GM19463 (cell line): ENCODE measurements at regions not wholly inside any gene's neighbourhood (a gene's known extent, or its start where the extent isn't known, plus 50 kb on each side); places are given as distances from the start of the nearest gene placed in this dataset.
"Not testable (repeated sequence)": the region's sequence is repeated elsewhere in the genome, so short reads cannot be mapped to it uniquely, and the experiment has no call there.

Experiments
- ATAC-seq: cut with Tn5 transposase; IDR thresholded peaks from one replicate; pipeline ENCODE4 v1.9.1; 2021; ENCODE audit warnings: mild to moderate bottlenecking, moderate library complexity; ENCODE audit not compliant: unreplicated experiment

DNA sequence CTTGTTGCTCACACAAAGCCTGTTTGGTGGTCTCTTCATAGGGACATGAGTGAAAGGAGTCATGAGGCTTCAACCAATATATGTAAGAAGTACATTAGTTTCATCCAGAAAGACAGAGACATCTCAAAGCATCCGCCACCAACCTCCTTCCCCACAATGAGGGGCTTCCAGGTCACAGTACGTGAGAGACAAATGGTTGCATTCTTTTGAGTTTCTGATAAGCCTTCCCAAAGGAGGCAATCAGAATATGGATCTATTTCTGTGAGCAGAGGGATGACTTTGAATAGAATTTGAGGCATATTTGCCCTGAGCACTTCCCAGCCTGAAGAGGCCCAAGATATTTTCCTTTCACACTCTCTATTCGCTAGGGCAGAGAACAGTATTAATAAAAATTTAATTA is 931.1 kb downstream of the FAM181B start:
- no peak for ATAC-seq

- no peak for ATAC-seq
Observed at GRCh38 chr11:81792416-81792815, 941.2 kb downstream of the FAM181B start.

GRCh38 chr11:81787584-81788049 is 946.0 kb downstream of the FAM181B start:
- no peak for ATAC-seq

GRCh38 chr11:81772166-81772565 is 961.5 kb downstream of the FAM181B start:
- no peak for ATAC-seq

- ATAC-seq: not testable (repeated sequence)
Observed at GRCh38 chr11:81769906-81770305, 963.8 kb downstream of the FAM181B start.

GRCh38 chr11:81756864-81757595 is 976.6 kb downstream of the FAM181B start:
- ATAC-seq: no peak

DNA sequence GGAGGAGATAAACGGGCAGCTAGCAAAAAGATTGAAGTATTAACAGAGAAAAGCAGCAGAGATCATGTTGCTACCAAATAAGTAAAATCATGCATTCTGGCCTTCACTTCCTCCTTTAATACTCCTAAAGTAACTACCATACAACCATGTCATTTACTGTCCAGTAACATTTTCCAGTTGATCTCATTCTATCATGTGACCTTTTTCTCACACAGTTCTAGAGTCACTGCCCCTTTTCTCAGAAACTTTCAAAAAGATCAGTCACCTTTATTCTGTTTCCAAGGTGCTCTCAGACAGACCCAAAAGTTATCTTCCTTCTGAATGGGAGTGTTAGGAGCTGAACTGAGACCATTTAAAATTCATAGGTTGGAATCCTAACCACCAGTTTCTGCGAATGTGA is 984.4 kb downstream of the FAM181B start:
- no peak for ATAC-seq

- ATAC-seq: no peak
Observed at GRCh38 chr11:81744336-81745116, 989.1 kb downstream of the FAM181B start.

- no peak for ATAC-seq
Observed at GRCh38 chr11:81725701-81726100, 1008.0 kb downstream of the FAM181B start.

DNA sequence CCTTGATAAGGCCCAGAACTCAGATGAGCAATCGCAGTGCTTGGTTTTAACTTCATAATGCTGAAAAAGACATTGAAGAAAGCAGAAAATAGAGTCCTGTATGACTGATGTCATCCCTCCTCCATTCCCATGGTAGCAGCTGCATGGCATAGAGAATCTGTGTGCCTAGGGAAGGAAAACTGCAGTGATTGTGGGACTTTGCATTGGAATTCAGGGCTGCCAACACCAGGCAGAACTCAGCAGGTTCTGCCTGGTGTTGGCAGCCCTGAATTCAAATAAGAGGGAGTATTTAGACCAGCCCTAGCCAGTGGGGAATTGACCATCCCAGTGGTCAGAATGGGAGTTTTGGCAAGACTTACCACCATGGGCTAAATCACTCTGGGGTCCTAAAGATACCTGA is 1016.0 kb downstream of the FAM181B start:
- ATAC-seq: no peak

- no peak for ATAC-seq
Observed at GRCh38 chr11:81707881-81708280, 1025.8 kb downstream of the FAM181B start.

DNA sequence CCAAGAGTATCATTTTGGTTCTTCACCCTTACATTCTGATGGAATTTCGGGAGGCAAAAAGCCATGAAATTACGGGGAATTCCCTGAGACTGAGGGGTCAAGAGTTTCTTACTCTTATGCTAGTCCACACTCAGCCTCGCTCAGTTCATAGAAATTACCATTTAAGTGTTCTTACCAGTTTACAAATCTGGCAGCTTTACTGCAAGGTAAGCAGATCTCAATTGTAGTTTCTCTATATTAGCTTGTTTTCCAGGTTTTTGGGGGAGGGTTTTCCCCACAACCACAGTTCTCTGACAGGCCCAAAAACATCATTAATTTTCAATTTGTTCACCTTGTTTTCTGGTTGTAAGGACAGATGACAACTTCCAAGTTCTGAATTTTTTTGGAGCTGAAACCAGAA is 1028.4 kb downstream of the FAM181B start:
- ATAC-seq: no peak

DNA sequence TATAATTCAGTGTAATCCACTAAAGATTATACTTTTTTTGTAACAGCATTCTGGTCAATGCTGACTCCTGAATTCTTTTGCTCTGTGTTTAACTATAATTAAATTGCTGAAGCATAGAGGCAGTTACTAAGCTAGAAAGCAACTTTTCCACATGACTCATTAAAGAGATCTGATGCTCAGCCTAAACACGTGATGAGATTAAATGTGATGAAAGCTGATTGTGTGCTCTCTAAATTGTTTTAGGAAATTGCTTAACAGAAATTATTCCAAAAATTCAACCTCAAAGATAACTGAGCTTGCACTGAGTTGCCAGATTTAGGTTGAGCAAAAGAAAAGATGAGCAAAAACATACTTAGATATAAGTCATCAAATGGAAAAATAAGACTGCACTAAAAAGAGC is 1033.6 kb downstream of the FAM181B start:
- ATAC-seq: no peak

DNA sequence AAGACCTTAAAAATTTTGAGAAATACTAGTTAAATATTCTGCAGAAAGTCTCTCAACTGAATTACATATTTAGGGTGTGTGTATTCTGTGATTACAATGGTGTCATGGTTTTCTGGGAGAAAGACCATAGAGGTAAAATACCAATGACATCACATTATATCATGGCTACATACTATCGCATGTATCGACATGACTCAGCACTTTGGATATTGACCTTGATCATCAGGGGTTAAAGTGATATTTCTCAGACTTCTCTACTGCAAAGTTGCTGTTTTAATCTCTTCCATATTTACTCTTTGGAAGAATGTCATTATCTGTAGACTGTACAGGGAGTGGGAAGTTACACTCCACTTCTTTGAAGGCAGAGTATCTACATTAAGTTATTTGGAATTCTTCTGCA is 1046.6 kb downstream of the FAM181B start:
- no peak for ATAC-seq

DNA sequence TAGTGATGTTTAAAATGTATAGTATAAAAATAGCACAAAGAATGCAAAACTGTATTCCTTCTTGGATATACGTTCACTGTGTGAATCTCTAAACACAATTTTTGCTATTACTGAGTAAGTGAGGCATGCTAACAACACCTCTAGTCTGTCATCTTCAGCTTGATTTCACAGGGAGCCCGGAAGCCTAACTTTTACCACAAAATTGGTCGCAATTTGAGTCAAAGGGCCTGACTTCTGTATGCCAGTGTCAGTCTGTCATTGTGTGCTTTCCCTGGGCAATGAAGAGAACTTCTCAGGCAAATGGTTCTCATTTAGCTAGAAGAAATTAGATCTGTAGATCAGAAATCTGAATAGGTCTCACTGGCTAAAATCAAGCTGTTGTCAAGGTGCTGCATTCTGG is 1059.5 kb downstream of the FAM181B start:
- peak; percentile 98 for ATAC-seq

GRCh38 chr11:81673001-81673400 is 1060.7 kb downstream of the FAM181B start:
- ATAC-seq: no peak

DNA sequence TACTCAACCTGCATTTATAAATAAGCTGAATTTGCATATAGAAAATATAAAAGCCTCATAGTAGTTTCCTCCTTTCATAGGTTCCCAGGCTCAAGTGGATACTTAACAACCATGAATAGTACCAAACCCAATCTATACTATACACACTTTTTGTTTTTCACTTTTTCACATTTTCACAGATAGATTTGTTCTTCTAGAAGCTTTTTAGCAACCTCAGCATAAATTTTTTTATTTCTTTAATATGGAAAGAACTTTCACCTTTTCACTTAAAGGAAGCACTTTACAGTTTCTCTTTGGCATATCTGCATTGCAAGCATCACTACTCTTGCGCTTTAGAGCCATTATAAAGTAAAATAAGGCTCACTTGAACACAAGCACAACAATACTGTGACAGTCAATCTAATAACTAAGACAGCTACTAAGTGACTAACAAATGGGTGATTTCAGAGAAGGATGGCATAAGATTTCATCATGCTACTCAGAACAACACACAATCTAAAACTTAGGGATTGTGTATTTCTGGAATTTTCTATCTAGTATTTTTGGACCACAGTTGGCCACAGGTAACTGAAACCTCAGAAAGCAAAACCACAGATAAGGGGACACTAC is 1063.6 kb downstream of the FAM181B start:
- ATAC-seq: no peak

- peak; percentile 84 for ATAC-seq
Observed at GRCh38 chr11:81658722-81659121, 1074.9 kb downstream of the FAM181B start.

DNA sequence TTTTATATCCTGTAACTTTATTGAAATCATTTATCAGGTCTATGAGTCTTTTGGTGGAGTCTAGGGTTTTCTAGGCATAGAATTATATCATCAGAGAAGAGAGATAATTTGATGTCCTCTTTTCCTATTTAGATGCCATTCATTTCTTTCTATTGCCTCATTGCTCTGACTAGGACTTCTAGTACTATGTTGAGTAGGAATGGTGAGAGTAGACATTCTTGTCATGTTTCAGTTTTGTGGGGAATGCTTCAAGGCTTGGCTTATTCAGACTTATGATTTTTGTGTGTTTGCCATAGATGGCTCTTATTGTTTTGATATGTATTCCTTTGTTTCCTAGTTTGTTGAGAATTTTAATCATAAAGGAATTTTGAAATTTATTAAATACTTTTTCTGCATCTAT is 1078.3 kb downstream of the FAM181B start:
- ATAC-seq: no peak

GRCh38 chr11:81647374-81647773 is 1086.3 kb downstream of the FAM181B start:
- ATAC-seq: no peak

DNA sequence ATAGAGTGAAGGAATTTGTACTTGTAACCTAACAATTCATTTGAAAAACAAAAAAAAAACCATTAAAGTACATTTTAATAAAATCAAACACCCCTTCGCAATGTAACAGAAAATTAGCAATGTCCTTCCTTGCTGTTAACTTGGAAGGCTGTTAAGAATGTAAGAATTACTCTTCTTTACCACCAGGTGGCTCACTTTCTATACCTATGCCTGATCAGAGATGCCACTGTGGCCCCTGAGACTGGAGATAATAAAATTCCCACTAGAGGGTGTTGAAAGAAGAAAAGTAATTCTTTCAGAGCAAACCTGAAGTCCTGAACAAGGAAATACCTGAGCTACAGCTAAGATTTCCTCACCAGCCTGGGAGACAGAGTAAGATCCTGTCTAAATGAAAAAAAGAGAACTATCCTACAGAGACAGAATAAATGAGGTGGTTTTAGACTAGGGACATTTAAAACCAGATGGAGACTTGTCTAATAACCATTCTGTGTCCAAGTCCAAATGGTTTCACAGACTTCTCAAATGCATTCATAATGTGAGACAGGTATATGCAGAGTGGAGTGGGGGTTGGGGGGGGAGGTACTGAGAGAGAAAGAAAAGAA is 1089.3 kb downstream of the FAM181B start:
- peak; percentile 92 for ATAC-seq
